Stimulated activated CD4-positive, alpha-beta T cell treated with anti-CD3 and anti-CD28 coated beads, TNF-alpha, amount 100 ng/mL, for 4 hours (primary cell): ENCODE measurements at regions not wholly inside any gene's neighbourhood (a gene's known extent, or its start where the extent isn't known, plus 50 kb on each side); places are given as distances from the start of the nearest gene placed in this dataset.
"Not testable (repeated sequence)": the region's sequence is repeated elsewhere in the genome, so short reads cannot be mapped to it uniquely, and the experiment has no call there.

ENCODE experiments used
- DNase-seq, 3 experiments: peaks; one replicate each; pipeline ENCODE4 v3.0.0-alpha.2; 2020; ENCODE audit warnings: low read depth in 3 of 3

DNA sequence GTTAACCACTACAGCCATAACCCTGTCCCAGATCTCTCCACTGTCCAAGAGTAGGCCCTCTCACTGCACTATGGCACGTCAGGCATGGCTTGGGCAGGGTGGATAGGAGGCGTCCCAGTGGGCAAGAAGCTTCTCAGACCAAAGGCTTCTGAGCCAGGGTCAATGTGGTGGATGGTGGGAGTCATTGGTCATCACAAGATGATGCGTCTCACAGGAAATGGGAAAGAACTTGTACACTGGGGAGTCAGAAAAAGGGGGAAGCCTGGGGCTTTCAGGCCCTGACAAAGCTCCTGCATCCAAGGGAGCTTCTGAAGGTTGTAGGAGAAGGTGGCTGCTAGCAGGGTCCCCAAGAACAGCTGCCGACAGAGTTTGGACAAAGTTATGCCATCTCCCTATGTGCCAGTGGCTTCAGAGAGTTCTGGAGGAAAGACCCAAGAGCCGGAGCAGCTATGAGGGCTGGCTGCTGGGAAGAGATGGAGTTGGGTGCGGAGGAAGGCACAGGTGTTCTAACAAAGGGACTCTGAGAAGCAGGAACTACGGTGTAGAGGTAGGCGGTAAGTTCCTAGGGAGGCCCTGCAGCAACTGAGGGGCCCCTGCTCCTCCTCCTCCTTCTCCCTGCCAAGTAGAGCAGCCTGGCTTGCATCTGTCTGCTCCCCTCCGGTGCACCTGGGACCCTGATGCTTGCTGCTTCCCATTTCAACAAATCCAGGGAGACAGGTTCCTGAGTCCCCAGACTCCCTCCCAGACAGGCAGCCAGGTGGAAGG lies 81.1 kb downstream of the ARL6IP4 start:
- DNase-seq = no peak

DNA sequence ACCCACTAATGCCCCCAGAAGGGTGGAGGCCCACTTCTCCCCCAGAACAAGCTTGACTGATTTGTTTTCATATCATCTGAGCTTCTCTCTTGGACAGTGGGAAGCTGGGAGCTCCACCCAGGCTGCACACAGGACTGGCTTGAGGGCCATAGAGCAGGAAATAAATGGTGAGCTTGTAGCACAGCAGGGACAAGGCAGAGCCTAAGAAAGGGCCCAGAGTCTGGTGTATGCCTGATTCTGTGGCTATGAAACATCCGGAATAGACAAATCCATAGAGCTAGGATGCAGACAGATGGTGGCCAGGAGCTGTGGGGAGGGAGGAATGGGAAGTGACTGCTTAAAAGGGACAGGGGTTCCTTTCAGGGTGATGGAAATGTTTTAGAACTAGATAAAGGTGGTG lies 79.0 kb downstream of the ARL6IP4 start:
- DNase-seq = no peak

DNA sequence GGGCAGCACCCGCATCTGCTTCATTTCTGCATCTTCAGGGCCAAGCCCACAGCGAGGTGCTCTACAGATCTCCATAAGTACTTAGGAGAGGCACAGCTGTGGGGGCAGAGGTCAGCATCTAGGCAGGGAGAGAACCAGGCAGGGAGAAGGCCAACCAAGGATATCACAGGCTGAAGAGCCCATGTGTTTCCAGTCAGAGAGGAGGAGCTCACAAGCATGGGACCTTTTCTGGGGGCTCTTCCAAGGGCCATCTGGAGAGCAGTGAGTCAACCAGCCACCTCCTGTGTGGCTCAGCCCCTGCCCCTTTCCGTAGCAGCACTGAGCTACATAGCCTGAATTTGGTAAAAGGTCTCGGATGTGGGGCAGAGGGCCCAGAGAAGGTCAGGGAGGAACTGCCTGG lies 78.5 kb downstream of the ARL6IP4 start:
- no peak for DNase-seq

DNA sequence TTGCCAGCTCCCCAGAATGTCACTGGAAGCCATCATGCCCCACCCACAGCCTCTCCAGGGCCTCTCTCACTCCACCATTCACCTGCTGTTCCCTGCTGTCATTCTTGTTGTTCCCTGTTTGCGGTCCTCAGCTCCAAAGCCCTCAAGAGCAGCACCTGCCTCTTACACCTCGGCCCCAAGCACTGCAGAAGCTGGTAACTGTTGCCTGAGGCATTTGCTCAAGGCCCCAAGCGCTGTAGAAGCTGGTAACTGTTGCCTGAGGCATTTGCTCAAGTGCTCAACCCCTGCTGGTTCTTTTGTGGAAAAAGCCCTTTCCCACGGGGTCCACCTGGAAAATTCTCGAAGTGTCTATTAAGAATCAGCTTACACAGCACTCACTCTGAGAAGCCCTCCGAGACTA lies 78.0 kb downstream of the ARL6IP4 start:
- no peak for DNase-seq

DNA sequence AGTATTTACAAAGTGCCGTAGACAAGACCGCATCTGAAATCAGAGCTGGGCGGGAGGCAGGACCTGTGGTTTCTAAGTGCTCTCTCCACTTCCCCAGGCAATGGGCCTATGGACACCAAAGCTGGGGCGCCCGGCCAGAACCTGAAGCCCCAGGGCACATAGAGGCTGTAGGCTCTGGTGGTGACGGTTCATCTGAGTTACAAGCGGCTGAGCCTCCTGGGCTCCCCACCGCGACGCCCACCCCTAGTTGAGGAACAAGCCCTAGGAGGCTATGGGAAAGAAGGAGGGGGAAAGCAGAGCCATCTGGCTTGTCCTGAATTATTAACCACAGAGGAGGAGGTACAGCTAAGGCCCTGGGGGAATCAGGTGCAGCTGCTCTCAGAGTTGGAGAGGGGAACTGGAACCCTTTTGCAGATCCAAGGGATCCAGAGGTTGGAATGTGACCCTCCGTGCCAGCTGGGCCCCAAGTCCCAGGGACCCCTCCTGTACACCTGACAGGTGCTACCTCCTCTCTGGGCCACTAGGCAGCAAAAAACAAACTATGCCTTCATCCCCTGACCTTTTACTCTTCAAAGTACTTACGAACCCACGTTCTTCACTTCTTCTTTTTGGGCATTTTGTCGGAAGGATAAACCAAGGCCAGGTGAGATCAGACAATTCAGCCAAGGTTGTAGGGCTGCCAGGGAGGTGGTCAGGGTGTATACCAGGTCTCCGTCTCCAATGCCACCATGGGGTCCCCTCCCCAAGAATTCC lies 77.2 kb downstream of the ARL6IP4 start:
- DNase-seq = no peak

DNA sequence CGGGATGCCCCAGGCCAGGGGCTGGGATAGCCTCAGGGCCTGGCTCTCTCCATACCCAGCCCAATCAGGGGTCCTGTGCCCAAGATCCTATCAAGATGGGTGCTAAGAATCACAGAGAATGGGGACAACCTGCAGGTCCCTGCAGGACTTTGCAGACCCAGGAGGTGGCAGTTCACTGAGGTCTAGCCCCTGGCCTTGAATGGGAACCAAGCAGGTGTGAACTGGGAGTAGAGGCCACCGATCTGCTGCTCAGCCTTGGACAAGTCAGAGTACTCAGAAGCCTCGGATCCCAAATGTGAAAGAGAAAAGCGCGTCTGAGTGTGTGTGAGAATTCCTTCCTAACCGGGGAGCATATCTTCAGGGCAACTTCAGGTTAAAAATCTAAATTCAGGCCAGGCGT lies 76.2 kb downstream of the ARL6IP4 start:
- DNase-seq = no peak

DNA sequence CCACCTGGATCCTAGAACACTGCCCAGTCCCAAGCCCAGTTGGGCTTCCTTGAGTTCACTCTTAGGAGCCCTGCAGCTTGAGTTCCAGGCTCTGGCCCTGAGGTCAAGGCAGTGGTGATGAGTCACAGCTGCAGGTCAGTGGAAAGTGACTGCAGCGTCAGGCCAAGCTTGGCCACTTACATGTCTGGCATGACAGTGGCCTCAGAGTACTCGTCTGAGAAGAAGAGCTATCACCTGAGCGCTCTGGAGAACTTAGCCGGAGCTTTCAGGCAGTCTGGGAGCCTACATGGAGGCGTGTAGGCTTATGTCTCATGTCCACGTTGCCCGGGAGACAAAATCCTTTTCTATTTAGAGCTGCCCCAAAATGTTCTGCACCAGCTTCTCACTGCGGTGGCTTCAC lies 75.6 kb downstream of the ARL6IP4 start:
- DNase-seq = no peak

DNA sequence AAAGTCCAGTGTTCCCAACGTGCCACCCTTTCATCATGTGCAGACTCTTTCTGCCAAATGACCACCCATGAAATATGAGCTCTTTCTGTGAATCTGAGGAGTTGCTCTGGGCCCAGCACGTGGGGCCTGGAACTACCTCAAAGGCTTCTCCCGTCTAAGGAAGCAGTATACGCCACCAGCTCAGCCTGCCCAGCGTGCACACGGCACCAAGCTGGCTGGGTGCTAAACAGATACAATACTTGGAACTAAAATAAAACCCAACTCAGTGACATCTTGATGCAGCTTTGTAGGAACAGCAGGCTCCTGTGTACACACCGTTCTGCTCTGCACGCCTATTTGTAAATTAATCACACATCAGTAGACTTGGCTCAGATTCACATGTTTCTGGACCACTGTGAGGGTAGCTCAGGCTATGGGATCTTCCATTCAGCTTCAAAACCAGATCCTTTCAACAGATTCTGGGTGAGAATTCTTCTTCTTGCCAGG lies 74.8 kb downstream of the ARL6IP4 start:
- DNase-seq = no peak

DNA sequence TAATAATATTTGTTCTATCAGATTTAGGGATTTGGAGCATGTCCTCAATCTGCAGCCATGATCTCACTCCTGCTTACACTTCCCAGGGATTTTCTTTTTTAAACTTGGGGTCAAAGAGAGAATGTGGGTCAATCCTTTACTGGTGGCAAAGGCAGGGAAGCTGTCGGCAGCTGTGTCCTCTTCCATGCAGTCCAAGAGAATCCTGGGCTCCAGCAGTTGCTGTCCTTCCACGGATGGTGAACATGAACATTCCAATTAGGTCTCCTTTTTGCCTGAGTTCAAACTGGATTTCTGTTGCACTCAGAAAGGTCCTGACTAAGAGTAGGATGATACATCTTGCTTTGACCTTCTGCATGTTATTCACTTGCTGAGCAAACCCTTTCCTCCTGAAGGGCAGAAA lies 73.9 kb downstream of the ARL6IP4 start:
- DNase-seq = no peak

DNA sequence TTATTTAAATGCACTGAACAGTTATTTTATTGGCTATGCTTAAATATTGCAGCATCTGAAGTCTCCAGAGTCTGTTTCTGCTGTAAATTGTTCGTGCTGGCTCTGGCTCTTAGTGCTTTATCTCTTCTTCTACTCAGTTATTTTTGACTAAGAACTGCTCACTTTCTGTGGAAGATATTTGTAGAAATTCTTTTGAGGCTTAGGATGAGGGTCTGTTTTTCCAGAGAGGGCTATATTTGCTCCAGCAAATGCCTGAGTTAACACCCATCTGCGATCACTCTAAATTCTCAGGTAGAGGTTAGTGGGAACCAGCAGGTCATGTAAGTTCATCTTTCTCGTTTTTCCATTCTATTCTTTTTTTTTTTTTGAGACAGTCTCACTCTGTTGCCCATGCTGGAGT lies 71.1 kb downstream of the ARL6IP4 start:
- DNase-seq = no peak

DNA sequence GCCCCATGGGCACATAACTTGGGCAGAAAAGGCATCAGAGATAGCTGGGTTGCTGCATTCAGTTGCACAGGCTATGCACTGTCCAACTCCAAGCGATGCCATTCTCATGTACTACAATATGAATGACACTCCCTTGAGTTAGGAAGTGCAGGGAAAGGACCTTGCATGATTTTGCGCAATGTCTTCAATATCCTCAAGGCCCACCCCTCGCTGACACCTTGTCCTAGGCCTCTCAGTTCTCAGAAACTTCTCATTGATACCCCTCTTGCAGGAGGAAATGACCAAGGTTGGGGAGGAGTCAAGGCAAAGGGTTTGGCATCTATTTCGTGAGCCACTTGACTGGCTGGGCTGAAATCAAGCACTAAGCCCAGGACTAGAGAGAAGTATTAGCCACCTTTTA lies 70.4 kb downstream of the ARL6IP4 start:
- DNase-seq = no peak

DNA sequence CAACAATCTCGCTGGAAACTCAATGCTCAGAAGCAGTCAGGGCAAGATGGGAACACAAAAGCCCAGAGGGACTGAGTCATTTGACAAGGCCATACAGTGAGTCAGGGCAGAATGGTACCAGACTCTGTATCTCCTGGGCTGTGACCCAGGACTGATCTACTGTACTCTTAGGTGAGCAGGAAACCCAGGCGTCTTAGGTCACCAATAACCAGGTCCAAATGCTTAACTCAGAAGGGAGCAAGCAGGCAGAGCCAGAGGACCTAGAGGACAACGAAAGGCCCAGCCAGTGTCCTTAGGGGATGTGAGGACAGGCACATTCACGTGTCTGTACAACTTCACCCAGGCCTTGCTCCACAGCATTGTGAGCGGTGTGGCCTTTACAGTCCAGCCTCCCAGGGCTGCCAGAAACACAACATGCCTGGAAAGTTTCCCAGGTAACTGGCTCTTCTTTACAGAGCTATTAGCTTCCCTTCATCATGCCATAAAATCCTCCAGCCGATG lies 69.9 kb downstream of the ARL6IP4 start:
- no peak for DNase-seq

DNA sequence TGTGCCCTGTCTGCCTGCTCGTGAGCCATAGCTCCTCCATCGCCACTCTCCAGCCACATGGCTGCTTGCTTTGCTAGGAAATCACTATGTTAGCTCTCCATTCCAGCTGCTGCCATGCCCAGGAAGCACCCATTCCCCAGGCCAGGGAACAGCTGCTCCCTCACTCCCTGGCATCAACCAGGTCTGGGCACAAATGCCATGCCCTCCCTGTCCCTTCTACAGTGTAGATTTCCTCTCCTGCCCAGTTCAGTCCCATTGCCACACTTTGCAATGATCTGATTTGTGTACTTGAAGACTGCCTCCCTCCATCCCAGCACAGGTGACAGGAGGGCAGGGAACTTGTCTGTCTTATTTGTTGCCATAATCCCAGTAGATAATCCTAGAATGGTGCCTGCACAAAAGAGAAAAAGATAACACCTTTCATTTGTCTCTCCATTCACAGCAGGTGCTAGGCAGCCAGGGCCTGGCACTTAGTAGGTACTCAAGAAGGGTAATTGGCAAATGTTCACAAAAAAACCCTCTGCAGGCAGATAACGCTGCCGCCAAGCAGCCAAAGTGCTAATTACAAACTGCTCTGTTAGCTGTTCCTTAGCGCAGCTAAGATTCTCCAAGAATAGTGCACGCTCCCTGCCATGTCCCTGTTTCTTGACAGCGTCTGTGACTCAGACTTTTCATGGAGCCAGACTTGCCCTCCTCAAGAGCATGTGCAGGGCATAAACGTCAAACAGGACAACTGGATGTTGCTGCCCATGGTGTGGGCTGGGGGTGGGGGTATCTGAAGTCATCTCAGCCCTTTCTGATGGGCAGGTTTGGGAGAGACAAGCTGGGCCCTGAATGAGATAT lies 69.1 kb downstream of the ARL6IP4 start:
- DNase-seq = no peak

DNA sequence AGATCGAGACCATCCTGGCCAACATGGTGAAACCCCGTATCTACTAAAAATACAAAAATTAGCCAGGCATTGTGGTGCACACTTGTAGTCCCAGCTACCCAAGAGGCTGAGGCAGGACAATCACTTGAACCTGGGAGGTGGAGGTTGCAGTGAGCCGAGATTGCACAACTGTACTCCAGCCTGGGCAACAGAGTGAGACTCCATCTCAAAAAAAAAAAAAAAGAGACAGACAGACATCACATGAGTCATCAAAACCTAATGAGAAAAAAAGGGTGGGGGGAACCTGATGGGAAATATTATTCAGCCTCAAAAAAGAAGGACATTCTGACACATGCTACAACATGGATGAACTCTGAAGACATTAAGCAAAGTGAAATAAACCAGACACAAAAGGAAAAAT lies 67.4 kb downstream of the ARL6IP4 start:
- DNase-seq = not testable (repeated sequence)

DNA sequence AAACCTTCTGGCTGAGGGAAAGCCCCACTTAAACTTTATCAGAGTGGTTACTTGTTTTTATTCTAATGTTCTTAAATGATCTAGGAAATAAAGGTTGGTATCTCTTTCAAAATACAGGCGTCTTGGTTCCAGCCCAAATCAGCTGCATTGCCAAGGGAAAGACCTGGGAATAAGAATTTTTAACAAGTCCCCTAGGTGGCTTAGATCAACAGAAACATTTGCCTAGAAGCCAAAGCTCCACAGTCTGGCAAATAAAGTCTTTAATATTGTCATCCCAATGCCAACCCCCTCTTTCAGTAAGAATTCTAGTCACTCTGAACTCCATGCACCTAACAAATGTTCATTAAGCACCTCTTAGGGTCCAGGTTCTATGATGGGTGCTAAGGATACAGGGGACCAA lies 66.8 kb downstream of the ARL6IP4 start:
- DNase-seq = no peak

DNA sequence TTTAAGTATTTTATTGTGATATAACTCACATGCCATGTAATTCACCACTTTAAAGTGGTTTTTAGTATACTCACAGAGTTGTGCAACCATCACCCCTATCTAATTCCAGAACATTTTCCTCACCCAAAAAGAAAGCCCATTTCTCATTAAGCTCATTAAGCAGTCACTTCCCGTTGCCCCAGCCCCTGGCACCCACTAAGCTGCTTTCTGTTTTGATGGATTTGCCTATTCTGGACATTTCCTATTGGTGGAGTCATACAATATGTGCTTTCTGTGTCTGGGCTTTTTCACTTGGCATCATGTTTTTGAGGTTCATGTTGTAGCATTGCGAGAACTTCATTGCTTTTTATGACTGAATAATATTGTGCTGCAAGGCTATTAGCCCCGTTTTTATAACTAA lies 66.0 kb downstream of the ARL6IP4 start:
- DNase-seq = no peak

DNA sequence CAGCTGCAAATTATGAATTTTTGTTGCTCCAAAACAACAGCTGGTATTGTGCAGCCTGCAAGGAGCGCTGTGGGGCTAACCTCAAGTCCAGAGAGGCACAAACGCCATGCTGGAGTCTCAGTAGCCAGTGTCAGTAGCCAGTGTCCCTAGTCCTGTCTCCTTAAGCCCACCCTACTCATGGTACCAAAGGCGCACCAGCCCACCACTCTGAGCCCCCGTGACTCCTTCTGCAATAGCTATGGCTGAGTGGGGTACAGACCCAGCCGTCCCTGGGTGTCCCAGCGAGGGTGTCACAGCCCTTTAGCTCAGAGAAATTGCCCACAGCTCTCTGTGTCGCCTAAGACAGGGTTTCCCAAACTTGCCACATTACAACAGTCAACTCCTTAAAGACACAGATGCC lies 65.2 kb downstream of the ARL6IP4 start:
- no peak for DNase-seq

DNA sequence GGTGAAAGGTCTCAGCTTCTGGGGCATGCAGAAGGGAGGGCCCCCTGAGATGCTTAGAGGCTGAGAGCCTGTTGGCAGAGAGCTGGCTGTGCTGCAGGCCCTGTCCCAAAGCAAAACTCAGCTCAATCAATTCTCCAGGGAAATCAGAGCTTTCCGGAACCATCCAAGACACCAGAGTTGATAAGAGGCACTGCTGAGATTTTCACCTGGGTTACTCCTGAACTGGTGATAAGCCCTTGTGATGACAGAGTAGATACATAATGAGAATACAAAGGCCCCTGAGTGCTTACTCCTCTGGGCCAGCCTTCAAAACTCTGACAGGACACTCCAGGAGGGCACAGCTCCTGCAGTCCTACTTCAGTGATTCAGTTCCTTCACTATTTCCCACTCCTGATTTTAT lies 63.9 kb downstream of the ARL6IP4 start:
- DNase-seq = no peak

DNA sequence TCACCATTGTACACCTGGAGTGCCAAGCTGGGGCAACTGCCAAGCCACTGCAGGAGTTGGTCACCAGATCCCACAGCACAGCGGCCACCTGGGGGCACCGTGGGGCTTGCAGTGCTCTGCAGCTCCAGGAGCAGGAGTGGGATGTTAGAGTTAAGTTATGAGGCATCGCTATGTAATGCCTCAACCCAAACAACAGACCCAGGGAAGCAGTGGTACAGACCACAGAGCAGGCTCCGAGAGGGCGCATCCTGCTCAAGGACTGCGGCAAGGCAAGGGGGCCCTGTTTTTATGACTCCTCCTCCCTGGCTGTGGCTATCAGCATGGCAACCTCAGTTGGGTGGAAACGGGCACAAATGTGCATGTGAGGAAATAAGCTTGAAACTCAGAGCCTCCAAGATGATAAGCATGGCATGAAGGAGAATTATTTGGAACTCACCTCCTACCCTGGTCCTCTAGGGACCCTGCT lies 63.1 kb downstream of the ARL6IP4 start:
- DNase-seq = peak; percentile 37 to 62 (median 57)

DNA sequence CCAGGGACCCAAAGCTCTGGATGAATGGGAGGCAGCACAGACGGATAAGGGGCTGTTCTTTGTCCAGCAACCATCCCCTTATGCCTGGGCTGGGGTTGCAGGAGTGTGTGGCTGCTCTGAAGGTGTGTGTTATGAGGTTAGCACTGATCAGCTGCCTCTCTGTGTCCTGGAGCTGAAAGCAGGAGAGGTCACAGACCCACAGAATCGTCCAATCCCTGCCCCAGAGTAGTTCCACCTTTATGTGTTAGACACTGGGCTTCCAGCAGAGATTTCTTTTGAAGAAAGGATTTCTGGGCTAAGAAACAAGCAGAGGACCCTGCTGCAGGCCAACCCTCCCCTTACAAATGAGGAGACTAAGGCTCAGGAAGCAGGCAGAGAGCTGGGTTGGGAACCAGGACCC lies 62.4 kb downstream of the ARL6IP4 start:
- DNase-seq = no peak

DNA sequence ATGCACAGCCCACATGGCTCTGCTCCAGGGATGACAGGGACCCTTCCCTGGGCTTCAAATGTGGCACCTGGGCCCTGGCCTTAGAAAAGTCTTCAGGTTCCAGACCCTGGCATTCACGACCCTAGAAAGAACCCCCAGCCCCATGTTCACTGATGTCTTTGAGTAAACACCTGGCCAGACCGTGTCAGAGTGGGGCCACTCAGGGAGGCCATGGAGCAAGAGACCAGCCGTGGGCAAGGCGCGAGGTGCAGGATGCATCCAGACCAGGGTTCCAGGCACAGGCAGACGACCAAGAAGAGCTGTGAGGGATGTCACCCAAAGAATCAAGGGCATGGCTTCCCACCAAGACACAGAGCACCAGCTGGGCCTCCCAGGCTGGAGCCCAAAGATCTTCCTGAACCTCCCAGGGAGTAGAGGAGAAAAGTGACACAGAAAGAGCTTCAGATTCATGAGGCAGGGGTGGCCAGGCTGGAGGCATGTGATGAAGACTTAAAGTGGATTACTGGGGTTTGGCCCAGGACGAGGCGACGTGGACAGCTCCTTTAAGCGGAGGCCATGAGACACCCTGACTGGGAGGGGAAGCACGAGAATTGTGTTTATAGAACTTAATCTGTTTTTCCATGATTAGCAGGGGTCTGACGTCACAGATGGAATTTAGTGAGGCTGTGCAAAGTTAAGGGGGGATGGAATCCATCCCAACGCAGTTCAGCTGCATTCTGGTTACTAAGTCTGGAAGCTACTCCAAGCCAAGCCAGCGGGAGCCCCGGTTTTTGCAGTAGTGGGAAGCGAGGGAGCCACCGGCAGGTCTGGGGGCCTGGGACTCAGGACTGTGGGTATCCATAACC lies 61.6 kb downstream of the ARL6IP4 start:
- no peak for DNase-seq
